ENCODE measurements at regions not wholly inside any gene's neighbourhood (a gene's known extent, or its start where the extent isn't known, plus 50 kb on each side); places are given as distances from the start of the nearest gene placed in this dataset.

DNA sequence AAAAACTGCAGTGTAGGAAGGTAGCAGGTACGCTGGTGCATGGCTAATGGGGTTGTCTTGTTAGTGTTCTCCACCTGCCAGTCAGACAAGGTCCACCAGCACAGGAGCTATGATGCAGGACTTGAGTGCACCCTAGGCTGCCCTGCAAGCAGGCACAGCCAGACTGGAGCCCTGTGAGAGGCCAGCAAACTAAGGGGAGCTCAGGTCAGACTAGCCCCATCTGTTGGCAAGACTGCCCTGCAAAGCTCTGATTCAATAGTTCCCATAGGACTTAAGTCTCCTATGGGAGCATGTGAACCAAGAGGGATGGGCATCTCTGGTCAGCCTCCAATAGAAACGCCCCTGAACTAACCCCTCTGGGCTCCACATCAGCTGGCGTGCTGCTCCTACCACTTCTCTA is 1307.3 kb downstream of the C4orf33 start:
- no peak for FAIRE-seq
- no peaks in the 10 kb centered on the region for H3K36me3 ChIP-seq (ENCODE audit: control insufficient read depth, insufficient read depth, low read length)
- TF ChIP-seq, protein P1, sequence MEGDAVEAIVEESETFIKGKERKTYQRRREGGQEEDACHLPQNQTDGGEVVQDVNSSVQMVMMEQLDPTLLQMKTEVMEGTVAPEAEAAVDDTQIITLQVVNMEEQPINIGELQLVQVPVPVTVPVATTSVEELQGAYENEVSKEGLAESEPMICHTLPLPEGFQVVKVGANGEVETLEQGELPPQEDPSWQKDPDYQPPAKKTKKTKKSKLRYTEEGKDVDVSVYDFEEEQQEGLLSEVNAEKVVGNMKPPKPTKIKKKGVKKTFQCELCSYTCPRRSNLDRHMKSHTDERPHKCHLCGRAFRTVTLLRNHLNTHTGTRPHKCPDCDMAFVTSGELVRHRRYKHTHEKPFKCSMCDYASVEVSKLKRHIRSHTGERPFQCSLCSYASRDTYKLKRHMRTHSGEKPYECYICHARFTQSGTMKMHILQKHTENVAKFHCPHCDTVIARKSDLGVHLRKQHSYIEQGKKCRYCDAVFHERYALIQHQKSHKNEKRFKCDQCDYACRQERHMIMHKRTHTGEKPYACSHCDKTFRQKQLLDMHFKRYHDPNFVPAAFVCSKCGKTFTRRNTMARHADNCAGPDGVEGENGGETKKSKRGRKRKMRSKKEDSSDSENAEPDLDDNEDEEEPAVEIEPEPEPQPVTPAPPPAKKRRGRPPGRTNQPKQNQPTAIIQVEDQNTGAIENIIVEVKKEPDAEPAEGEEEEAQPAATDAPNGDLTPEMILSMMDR (IDR thresholded peaks at IDR 0.05; ENCODE audit: insufficient read depth, low read length, severe bottlenecking): no peak
- H3K4me3 ChIP-seq (ENCODE audit: low read depth, low read length): no peak overlapping the region
- no peak for DNase-seq (ENCODE audit: low read depth)
- H3K27me3 ChIP-seq (ENCODE audit: control insufficient read depth, insufficient read depth, low read length): no peaks in the 10 kb centered on the region

DNA sequence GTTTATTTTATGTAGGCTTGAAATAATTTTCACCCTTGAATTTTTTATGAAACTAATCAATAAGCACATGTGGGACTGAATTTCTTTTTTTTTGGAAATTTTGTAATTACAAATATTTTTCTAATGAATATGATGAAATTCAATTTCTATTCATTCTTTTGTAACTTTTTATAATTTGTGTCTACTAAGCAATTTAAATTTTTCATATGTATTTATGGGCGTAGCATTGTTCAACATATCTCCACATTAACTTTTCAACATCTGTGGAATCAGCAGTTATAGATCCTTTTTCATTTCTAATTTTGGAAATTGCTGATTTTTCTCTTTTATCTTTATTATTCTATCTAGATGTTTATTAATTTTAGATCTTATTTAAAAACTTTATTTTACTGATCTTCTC is 1320.3 kb downstream of the C4orf33 start:
- DNase-seq (ENCODE audit: low read depth) (no peak), FAIRE-seq (no peak)
- TF ChIP-seq, protein P1 (IDR thresholded peaks at IDR 0.05; ENCODE audit: insufficient read depth, low read length, severe bottlenecking): no peak
- Histone ChIP-seq H3K27me3 (ENCODE audit: control insufficient read depth, insufficient read depth, low read length) (no peaks in the 10 kb centered on the region), H3K4me3 (ENCODE audit: low read depth, low read length) (no peak overlapping the region), H3K36me3 (ENCODE audit: control insufficient read depth, insufficient read depth, low read length) (no peaks in the 10 kb centered on the region)

DNA sequence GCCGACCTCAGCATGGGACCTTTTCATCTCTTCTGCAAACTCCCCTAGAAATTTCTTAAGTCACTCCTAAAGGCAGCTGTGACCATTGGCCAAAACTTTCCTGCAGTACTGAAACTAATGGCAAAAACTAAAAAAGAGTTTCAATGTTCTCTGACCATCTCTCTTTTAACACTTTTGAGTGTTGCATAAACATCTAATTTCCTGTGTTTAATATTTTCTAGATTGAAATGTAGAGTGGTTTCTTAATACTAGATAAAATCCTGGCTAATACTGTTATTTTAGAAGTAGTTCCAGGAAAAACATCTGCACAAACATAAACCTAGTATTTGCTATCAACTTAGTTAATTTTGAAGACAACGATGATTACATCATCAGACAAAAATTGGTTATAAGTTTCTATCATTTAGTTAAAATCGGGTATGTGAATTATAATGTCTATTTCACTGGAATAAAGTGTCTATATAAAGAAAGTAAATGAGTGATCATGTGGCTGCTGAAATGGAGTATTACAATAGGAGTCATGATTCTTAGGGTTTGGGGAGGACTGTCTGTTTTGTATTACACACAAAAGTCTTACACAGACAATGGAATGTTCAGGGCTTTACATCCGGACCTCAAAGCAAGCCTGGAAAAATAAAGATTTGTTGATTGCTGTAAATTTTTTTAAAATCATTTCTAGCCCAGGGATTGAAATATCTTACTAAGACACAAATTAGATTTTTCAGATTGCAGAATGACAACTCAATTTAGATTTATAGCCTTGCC is 1323.4 kb downstream of the C4orf33 start:
- no peak for FAIRE-seq

DNA sequence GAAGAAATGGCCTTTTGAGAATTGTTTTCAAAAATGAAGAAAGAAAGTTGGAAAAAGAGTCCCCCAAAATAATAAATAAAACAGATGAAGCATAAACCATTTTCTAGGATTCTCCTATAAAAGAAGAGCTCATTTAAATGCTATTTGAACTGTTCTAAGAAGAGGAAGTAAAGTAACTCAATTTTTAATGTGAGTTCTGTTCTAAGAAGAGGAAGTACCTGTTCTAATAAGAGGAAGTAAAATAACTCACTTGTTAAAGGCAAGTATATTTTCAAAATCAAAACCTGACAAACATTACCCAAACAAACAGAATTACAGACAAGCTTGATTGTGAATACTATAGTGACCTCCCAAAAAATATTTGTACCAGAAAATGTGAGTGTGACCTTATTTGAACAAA is 1326.3 kb downstream of the C4orf33 start:
- TF ChIP-seq, protein P1 (IDR thresholded peaks at IDR 0.05; ENCODE audit: insufficient read depth, low read length, severe bottlenecking): no peak
- H3K27me3 ChIP-seq (ENCODE audit: control insufficient read depth, insufficient read depth, low read length): no peaks in the 10 kb centered on the region
- FAIRE-seq: no peak

More for the DNA sequence above, 1323.4 kb downstream of the C4orf33 start:
- Histone ChIP-seq H3K36me3 (ENCODE audit: control insufficient read depth, insufficient read depth, low read length) (no peaks in the 10 kb centered on the region), H3K4me3 (ENCODE audit: low read depth, low read length) (no peak overlapping the region), H3K27me3 (ENCODE audit: control insufficient read depth, insufficient read depth, low read length) (no peaks in the 10 kb centered on the region)
- no peak for DNase-seq (ENCODE audit: low read depth)
- TF ChIP-seq, protein P1 (IDR thresholded peaks at IDR 0.05; ENCODE audit: insufficient read depth, low read length, severe bottlenecking): no peak

DNA sequence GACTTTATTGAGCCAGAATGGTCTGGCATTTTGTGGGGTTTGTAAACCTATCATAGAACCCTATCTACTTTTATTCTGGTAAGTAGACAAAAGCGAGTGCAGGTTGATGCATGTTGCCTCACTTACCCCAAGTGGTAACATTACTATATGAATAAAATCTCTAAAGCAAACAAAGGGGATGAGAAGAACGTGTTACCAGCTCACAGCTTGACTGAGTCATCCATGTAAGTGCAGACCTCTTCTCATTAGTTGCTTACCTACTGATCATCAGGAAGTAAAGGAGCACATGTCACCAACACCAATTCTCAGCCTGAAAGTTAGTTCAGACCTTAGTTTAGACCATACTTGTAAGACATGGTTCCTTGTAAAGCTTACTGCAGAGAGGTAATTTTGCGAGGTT is 1328.3 kb downstream of the C4orf33 start:
- Histone ChIP-seq H3K36me3 (ENCODE audit: control insufficient read depth, insufficient read depth, low read length) (no peaks in the 10 kb centered on the region), H3K27me3 (ENCODE audit: control insufficient read depth, insufficient read depth, low read length) (no peaks in the 10 kb centered on the region), H3K4me3 (ENCODE audit: low read depth, low read length) (no peak overlapping the region)
- DNase-seq (ENCODE audit: low read depth) (peak; percentile 71), FAIRE-seq (no peak)
- TF ChIP-seq, protein P1 (IDR thresholded peaks at IDR 0.05; ENCODE audit: insufficient read depth, low read length, severe bottlenecking): no peak

More for the DNA sequence above, 1326.3 kb downstream of the C4orf33 start:
- Histone ChIP-seq H3K4me3 (ENCODE audit: low read depth, low read length) (no peak overlapping the region), H3K36me3 (ENCODE audit: control insufficient read depth, insufficient read depth, low read length) (no peaks in the 10 kb centered on the region)
- no peak for DNase-seq (ENCODE audit: low read depth)

DNA sequence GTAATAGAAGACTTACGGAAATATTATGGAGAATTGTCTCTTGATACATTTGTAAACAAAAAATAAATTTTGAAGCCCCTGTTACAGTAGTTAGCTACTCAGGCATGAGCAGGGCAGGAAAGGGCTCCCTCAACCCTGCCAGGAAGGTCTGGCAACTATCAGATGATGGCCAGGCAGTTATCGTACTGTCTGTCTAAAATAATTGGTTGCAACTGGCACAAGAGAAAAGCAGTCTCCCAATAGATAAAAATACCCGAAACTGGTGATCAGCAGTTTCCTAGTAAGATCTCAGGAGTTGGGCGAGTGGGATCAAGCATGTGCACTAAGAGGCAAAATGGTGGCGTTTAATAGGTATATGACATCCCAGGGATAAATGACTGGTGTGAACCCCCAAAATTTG is 1336.3 kb downstream of the C4orf33 start:
- Histone ChIP-seq H3K36me3 (ENCODE audit: control insufficient read depth, insufficient read depth, low read length) (no peaks in the 10 kb centered on the region), H3K4me3 (ENCODE audit: low read depth, low read length) (no peak overlapping the region), H3K27me3 (ENCODE audit: control insufficient read depth, insufficient read depth, low read length) (no peaks in the 10 kb centered on the region)
- TF ChIP-seq, protein P1 (IDR thresholded peaks at IDR 0.05; ENCODE audit: insufficient read depth, low read length, severe bottlenecking): no peak
- DNase-seq (ENCODE audit: low read depth) (no peak), FAIRE-seq (no peak)
